IMR-90 (cell line): ENCODE measurements at regions not wholly inside any gene's neighbourhood (a gene's known extent, or its start where the extent isn't known, plus 50 kb on each side); places are given as distances from the start of the nearest gene placed in this dataset.

Source experiments
- ATAC-seq: fragments of 200-7000 bp; cut with Tn5 transposase; 2 replicates; pipeline ENCODE4 v1.9.1; 2020; ENCODE audit warnings: low read depth, mild to moderate bottlenecking, moderate library complexity
- BruUV-seq: library from RNA; stranded (reverse); fragments of 400-500 nt; replicated peaks from 2 replicates; lab custom pipeline; 2021; lab: Mats Ljungman, UMichigan
- CTCF ChIA-PET: fragments of 300-600 bp; formaldehyde crosslinking; extraction: SDS; loops from one replicate; lab custom pipeline; 2021; ENCODE audit warnings: antibody characterized with exemption; lab: Yijun Ruan, JAX
- POLR2A ChIA-PET: fragments of 300-600 bp; sonication (Branson Sonifier 250); formaldehyde crosslinking; loops from one replicate; lab custom pipeline; 2022; ENCODE audit warnings: antibody characterized with exemption; ENCODE audit not compliant: unreplicated experiment; lab: Charles Lee
- DNase-seq: peaks from one replicate; pipeline ENCODE4 v3.0.0; 2013
- H2AFZ ChIP-seq: replicated peaks from 2 replicates; pipeline ENCODE3; 2013; ENCODE audit warnings: low read length, mild to moderate bottlenecking; ENCODE audit not compliant: poor library complexity
- H2AK5ac ChIP-seq: 2 replicates; pipeline ENCODE4 v1.6.1; 2013; ENCODE audit warnings: low read depth, low read length, inconsistent platforms
- H2AK9ac ChIP-seq: replicated peaks from 2 replicates; pipeline ENCODE3; 2013; ENCODE audit warnings: mild to moderate bottlenecking, low read depth, low read length, moderate library complexity; ENCODE audit not compliant: poor library complexity
- H2BK120ac ChIP-seq: 2 replicates; pipeline ENCODE4 v1.6.1; 2013; ENCODE audit warnings: low read depth, low read length, inconsistent platforms
- H2BK15ac ChIP-seq: 3 replicates; pipeline ENCODE4 v1.6.1; 2013; ENCODE audit warnings: low read depth, low read length, inconsistent platforms
- H2BK20ac ChIP-seq: 2 replicates; pipeline ENCODE4 v1.6.1; 2013; ENCODE audit warnings: low read depth, mild to moderate bottlenecking, inconsistent platforms, low read length, moderate library complexity
- H2BK5ac ChIP-seq: 2 replicates; pipeline ENCODE4 v1.6.1; 2013; ENCODE audit warnings: mild to moderate bottlenecking, low read depth, low read length, inconsistent platforms; ENCODE audit not compliant: poor library complexity, severe bottlenecking
- H3K14ac ChIP-seq: replicated peaks from 2 replicates; pipeline ENCODE4 v1.6.1; 2013; ENCODE audit warnings: low read depth, low read length, inconsistent platforms
- H3K18ac ChIP-seq: 2 replicates; pipeline ENCODE4 v1.6.1; 2013; ENCODE audit warnings: low read depth, low read length, control low read depth
- H3K23ac ChIP-seq: 2 replicates; pipeline ENCODE4 v1.6.1; 2013; ENCODE audit warnings: low read depth, low read length, inconsistent platforms
- H3K27ac ChIP-seq: 2 replicates; pipeline ENCODE4 v1.5.1; 2013; ENCODE audit warnings: mild to moderate bottlenecking, control low read depth, low read length; ENCODE audit not compliant: insufficient read depth
- H3K27me3 ChIP-seq: 2 replicates; pipeline ENCODE4 v1.6.1; 2013; ENCODE audit warnings: low read length; ENCODE audit not compliant: control insufficient read depth, insufficient read depth
- H3K36me3 ChIP-seq: 2 replicates; pipeline ENCODE4 v1.6.1; 2013; ENCODE audit warnings: low read length, mixed read lengths; ENCODE audit not compliant: control insufficient read depth, insufficient read depth
- H3K4ac ChIP-seq: 2 replicates; pipeline ENCODE4 v1.6.1; 2013; ENCODE audit warnings: low read depth, low read length, inconsistent platforms
- H3K4me1 ChIP-seq: 2 replicates; pipeline ENCODE4 v1.6.1; 2013; ENCODE audit warnings: low read length, mixed read lengths; ENCODE audit not compliant: control insufficient read depth, insufficient read depth
- H3K4me2 ChIP-seq: 2 replicates; pipeline ENCODE4 v1.6.1; 2013; ENCODE audit warnings: low read depth, mild to moderate bottlenecking, control low read depth, low read length, moderate library complexity
- H3K4me3 ChIP-seq: 2 replicates; pipeline ENCODE4 v1.5.1; 2013; ENCODE audit warnings: low read depth, mild to moderate bottlenecking, control low read depth, low read length, moderate library complexity; ENCODE audit not compliant: insufficient read depth
- H3K56ac ChIP-seq: 2 replicates; pipeline ENCODE4 v1.6.1; 2013; ENCODE audit warnings: low read length, inconsistent platforms; ENCODE audit not compliant: insufficient read depth; ENCODE audit errors: extremely low read depth
- H3K79me1 ChIP-seq, 2 experiments: 2 replicates each; pipeline ENCODE4 v1.6.1; 2013; ENCODE audit warnings: low read length in 2 of 2, inconsistent platforms in 1 of 2, low read depth in 1 of 2
- H3K9ac ChIP-seq: 2 replicates; pipeline ENCODE4 v1.6.1; 2013; ENCODE audit warnings: low read depth, low read length, control low read depth
- H3K9me1 ChIP-seq: 2 replicates; pipeline ENCODE4 v1.6.1; 2013; ENCODE audit warnings: low read length, inconsistent platforms; ENCODE audit not compliant: insufficient read depth
- H3K9me3 ChIP-seq: 2 replicates; pipeline ENCODE4 v1.6.1; 2013; ENCODE audit warnings: low read length; ENCODE audit not compliant: control insufficient read depth, insufficient read depth
- H4K20me1 ChIP-seq: 2 replicates; pipeline ENCODE4 v1.6.1; 2013; ENCODE audit warnings: low read length, inconsistent platforms; ENCODE audit not compliant: insufficient read depth
- H4K5ac ChIP-seq: 2 replicates; pipeline ENCODE4 v1.6.1; 2013; ENCODE audit warnings: mild to moderate bottlenecking, low read depth, low read length, control low read depth
- H4K8ac ChIP-seq, 2 experiments: 2 replicates each; pipeline ENCODE4 v1.6.1; 2013; ENCODE audit warnings: low read depth in 2 of 2, low read length in 2 of 2, control low read depth in 1 of 2, inconsistent platforms in 1 of 2
- H4K91ac ChIP-seq: 2 replicates; pipeline ENCODE4 v1.6.1; 2013; ENCODE audit warnings: low read depth, low read length, inconsistent platforms; ENCODE audit not compliant: insufficient read depth
- CEBPB ChIP-seq: IDR thresholded peaks from 2 replicates; pipeline ENCODE4 v1.6.1; 2012; ENCODE audit warnings: low read depth, low read length, improper control_type of control experiment
- NFE2L2 ChIP-seq: fragments of 150-350 bp; IDR thresholded peaks from 2 replicates; pipeline ENCODE4 v1.6.1; 2016; ENCODE audit warnings: low read depth, mild to moderate bottlenecking, low read length
- WGBS, 2 experiments: methylation state at CpG; one replicate each; pipeline versions ENCODE4 v1.1.5 to v1.1.7; 2013; ENCODE audit warnings: missing lambda C conversion rate in 2 of 2; ENCODE audit not compliant: insufficient read length in 1 of 2; ENCODE audit errors: extremely low coverage in 2 of 2; 5-methylcytosine and 5-hydroxymethylcytosine counted together
- dilution Hi-C: fragments of 300-500 bp; cut with HindIII; formaldehyde crosslinking; loops from one replicate; pipeline ENCODE4 v1.14.3; 2018; ENCODE audit warnings: low sequenced_read_pairs; ENCODE audit not compliant: unreplicated experiment
- in situ Hi-C: fragments of 300-500 bp; cut with MboI; formaldehyde crosslinking; loops from 3 replicates; pipeline ENCODE4 v1.14.3; 2019; ENCODE audit warnings: low sequenced_read_pairs, inconsistent platforms, mixed read lengths
- intact Hi-C: fragments of 100-400 bp; cut with micrococcal nuclease; formaldehyde crosslinking; loops from 2 replicates; pipeline ENCODE4 v1.10.0; 2022

DNA sequence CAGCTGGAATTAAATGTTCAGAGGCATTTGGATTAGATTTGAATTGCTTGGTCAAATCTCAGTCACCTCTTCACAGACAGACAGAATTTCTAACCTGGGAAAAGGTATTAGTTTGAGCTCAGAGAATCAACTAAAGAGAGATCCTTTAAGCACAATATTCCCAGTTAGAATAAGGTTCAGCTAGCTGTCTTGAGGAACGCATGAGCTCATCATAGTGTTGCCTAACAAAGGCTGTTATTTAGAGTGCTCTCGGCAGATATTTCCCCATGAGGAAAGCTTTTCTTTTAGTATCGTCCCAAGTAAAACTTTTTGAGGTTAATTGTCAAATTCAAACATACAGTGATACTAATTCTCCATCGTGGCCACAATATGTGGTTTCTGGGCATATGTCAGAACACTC is 269.9 kb downstream of the HLX start:
- Histone ChIP-seq H4K8ac (no peak overlapping the region), H3K4me3 (no peak overlapping the region), H3K18ac (no peak overlapping the region), H2BK15ac (no peak overlapping the region), H4K5ac (no peak overlapping the region), H3K9me1 (no peaks in the 10 kb centered on the region), H3K27me3 (no peaks in the 10 kb centered on the region), H3K27ac (no peak overlapping the region), H3K14ac (no peak overlapping the region), H2BK120ac (no peak overlapping the region), H4K91ac (no peak overlapping the region), H3K4me2 (no peak overlapping the region), H2BK20ac (no peak overlapping the region), H3K4ac (no peak overlapping the region), H3K4me1 (no peaks in the 10 kb centered on the region), H2BK5ac (no peak overlapping the region), H4K20me1 (no peaks in the 10 kb centered on the region), H3K79me1 (no peaks in the 10 kb centered on the region), H3K9ac (no peak overlapping the region), H2AK9ac (no peak overlapping the region), H3K36me3 (no peaks in the 10 kb centered on the region), H3K9me3 (peaks cover 3% of the 10 kb centered on the region), H3K23ac (no peak overlapping the region), H2AFZ (no peak overlapping the region), H2AK5ac (no peak overlapping the region), H3K56ac (no peak overlapping the region)
- intact Hi-C loops, result no loop called here
- DNase-seq (peak; percentile 45), ATAC-seq (peak; percentile 71)
- no TSS peak for BruUV-seq
- TF ChIP-seq CEBPB (peak; percentile 49; the same call in 1 of the 2 replicates), NFE2L2 (no peak)
- CTCF ChIA-PET, result no interaction called here
- 67% methylated on average over 1 of the region's 4 CpGs; no CpG with 5 or more reads in 1 of the 2 experiments for WGBS, 2 experiments
- dilution Hi-C loops, result no loop called here
- POLR2A ChIA-PET, result no interaction called here
- in situ Hi-C loops, result no loop called here
